WERI-Rb-1 (cell line): ENCODE measurements at regions not wholly inside any gene's neighbourhood (a gene's known extent, or its start where the extent isn't known, plus 50 kb on each side); places are given as distances from the start of the nearest gene placed in this dataset.

Source experiments
- DNase-seq: peaks from one replicate; pipeline ENCODE4 v3.0.0-alpha.2; 2020
- H3K27ac ChIP-seq: fragments of 250-450 bp; sonication (Bioruptor Pico); 2 replicates; pipeline ENCODE4 v1.5.1; 2020; ENCODE audit warnings: mild to moderate bottlenecking, moderate library complexity
- H3K27me3 ChIP-seq: fragments of 250-450 bp; sonication (Bioruptor Pico); 2 replicates; pipeline ENCODE4 v1.5.1; 2021; ENCODE audit warnings: mild to moderate bottlenecking, low read depth, moderate library complexity; ENCODE audit not compliant: insufficient read depth, severe bottlenecking
- H3K36me3 ChIP-seq: fragments of 250-450 bp; sonication (Bioruptor Pico); 2 replicates; pipeline ENCODE4 v1.5.1; 2020; ENCODE audit warnings: mild to moderate bottlenecking, moderate library complexity
- H3K4me3 ChIP-seq: 2 replicates; pipeline ENCODE4 v1.5.1; 2011; ENCODE audit warnings: low read depth, mild to moderate bottlenecking, control low read depth, low read length
- H3K9me3 ChIP-seq: fragments of 250-450 bp; sonication (Bioruptor Pico); 2 replicates; pipeline ENCODE4 v1.5.1; 2021; ENCODE audit warnings: mild to moderate bottlenecking, moderate library complexity; ENCODE audit not compliant: severe bottlenecking
- CTCF ChIP-seq: IDR thresholded peaks from 2 replicates; pipeline ENCODE4 v1.5.1; 2011; ENCODE audit warnings: low read depth, mild to moderate bottlenecking, control low read depth, inconsistent platforms, low read length

GRCh38 chr4:103907414-103907813 lies 187.6 kb upstream of the TACR3 start:
- H3K9me3 ChIP-seq, result no peaks in the 10 kb centered on the region
- no peaks in the 10 kb centered on the region for H3K27me3 ChIP-seq
- DNase-seq, result no peak
- no peak overlapping the region for H3K4me3 ChIP-seq
- TF ChIP-seq CTCF, result no peak
- H3K36me3 ChIP-seq, result no peaks in the 10 kb centered on the region
- H3K27ac ChIP-seq, result no peak overlapping the region

- DNase-seq, result no peak
- H3K27me3 ChIP-seq, result no peaks in the 10 kb centered on the region
- H3K27ac ChIP-seq, result no peak overlapping the region
- no peak overlapping the region for H3K4me3 ChIP-seq
- no peaks in the 10 kb centered on the region for H3K36me3 ChIP-seq
- TF ChIP-seq CTCF, result no peak
- H3K9me3 ChIP-seq, result no peaks in the 10 kb centered on the region
Measured at GRCh38 chr4:103904123-103904522, 184.3 kb upstream of the TACR3 start.

- no peak for TF ChIP-seq CTCF
- Histone ChIP-seq H3K27ac (no peak overlapping the region), H3K4me3 (no peak overlapping the region), H3K27me3 (no peaks in the 10 kb centered on the region), H3K9me3 (no peaks in the 10 kb centered on the region), H3K36me3 (no peaks in the 10 kb centered on the region)
- DNase-seq, result no peak
Measured at GRCh38 chr4:103902730-103903129, 182.9 kb upstream of the TACR3 start.

GRCh38 chr4:103895876-103896465 lies 176.2 kb upstream of the TACR3 start:
- Histone ChIP-seq H3K9me3 (no peaks in the 10 kb centered on the region), H3K36me3 (no peaks in the 10 kb centered on the region), H3K4me3 (no peak overlapping the region), H3K27me3 (no peaks in the 10 kb centered on the region), H3K27ac (no peak overlapping the region)
- TF ChIP-seq CTCF, result no peak
- no peak for DNase-seq

GRCh38 chr4:103892586-103892985 lies 172.8 kb upstream of the TACR3 start:
- Histone ChIP-seq H3K4me3 (no peak overlapping the region), H3K27me3 (no peaks in the 10 kb centered on the region), H3K36me3 (no peaks in the 10 kb centered on the region), H3K27ac (no peak overlapping the region), H3K9me3 (no peaks in the 10 kb centered on the region)
- DNase-seq, result no peak
- no peak for TF ChIP-seq CTCF

- Histone ChIP-seq H3K4me3 (no peak overlapping the region), H3K36me3 (no peaks in the 10 kb centered on the region), H3K9me3 (no peaks in the 10 kb centered on the region), H3K27ac (no peak overlapping the region), H3K27me3 (no peaks in the 10 kb centered on the region)
- no peak for TF ChIP-seq CTCF
- DNase-seq, result no peak
Measured at GRCh38 chr4:103887191-103887590, 167.4 kb upstream of the TACR3 start.
